Gastrocnemius medialis (tissue), 4 donors: ENCODE measurements at regions not wholly inside any gene's neighbourhood (a gene's known extent, or its start where the extent isn't known, plus 50 kb on each side); places are given as distances from the start of the nearest gene placed in this dataset.

Experiments
- ATAC-seq, 2 donors: fragments of 150-250 bp; one replicate each; pipeline ENCODE4 v1.9.1; 2016
- DNase-seq, 2 donors: peaks; one replicate each; pipeline ENCODE4 v3.0.0-alpha.2; 2019
- H3K27ac ChIP-seq, 4 donors: fragments of 200-600 bp; sonication (generic); 1 replicate in 1 of 4; 2 replicates in 3 of 4; pipeline ENCODE4 v1.5.1; 2016 to 2018; ENCODE audit warnings: mild to moderate bottlenecking in 2 of 4, moderate library complexity in 1 of 4
- H3K27me3 ChIP-seq, 3 donors: fragments of 200-600 bp; sonication (generic) in 2 of 3; 1 replicate in 1 of 3; 2 replicates in 2 of 3; pipeline versions ENCODE4 v1.5.1 to v1.6.0; 2016 to 2019; ENCODE audit warnings: mild to moderate bottlenecking in 1 of 3, moderate library complexity in 1 of 3
- H3K36me3 ChIP-seq, 2 donors: fragments of 200-600 bp; sonication (generic) in 1 of 2; one replicate each; pipeline ENCODE4 v1.5.1; 2017 to 2018
- H3K4me1 ChIP-seq, 2 donors: fragments of 200-600 bp; sonication (generic) in 1 of 2; one replicate each; pipeline ENCODE4 v1.5.1; 2016 to 2017; ENCODE audit warnings: mild to moderate bottlenecking in 2 of 2
- H3K4me3 ChIP-seq, 4 donors: fragments of 200-600 bp; sonication (generic) in 3 of 4; 1 replicate in 1 of 4; 2 replicates in 3 of 4; pipeline ENCODE4 v1.5.1; 2016 to 2019; ENCODE audit warnings: mild to moderate bottlenecking in 2 of 4
- H3K9me3 ChIP-seq, 3 donors: fragments of 200-600 bp; sonication (generic) in 2 of 3; 1 replicate in 1 of 3; 2 replicates in 2 of 3; pipeline ENCODE4 v1.5.1; 2016 to 2019
- POLR2A ChIP-seq, 2 donors: fragments of 450-650 bp; IDR thresholded peaks; one replicate each; pipeline ENCODE4 v1.6.1; 2017; ENCODE audit warnings: antibody characterized with exemption in 2 of 2, mild to moderate bottlenecking in 2 of 2, moderate library complexity in 2 of 2
- in situ Hi-C, 4 donors: fragments of 200-750 bp; cut with MboI; loops; one replicate each; pipeline versions ENCODE4 v1.15.0 to v1.8.0; 2017; ENCODE audit warnings: low sequenced_read_pairs in 4 of 4
- intact Hi-C: fragments of 100-400 bp; cut with DNase I; formaldehyde crosslinking; loops from one replicate; pipeline ENCODE4 v1.15.1; 2023; ENCODE audit warnings: low total_unique reads
- TF ChIP-seq, protein P1 (sequence below), 5 experiments: fragments of 450-650 bp in 3 of 5; fragments of 200-600 bp in 2 of 5; sonication (generic) in 2 of 5; IDR thresholded peaks in 4 of 5; conservative IDR thresholded peaks in 1 of 5; 1 replicate in 4 of 5; 2 replicates in 1 of 5; pipeline ENCODE4 v1.5.1; 2016 to 2019; ENCODE audit warnings: antibody characterized with exemption in 5 of 5, mild to moderate bottlenecking in 3 of 5, moderate library complexity in 3 of 5

DNA sequence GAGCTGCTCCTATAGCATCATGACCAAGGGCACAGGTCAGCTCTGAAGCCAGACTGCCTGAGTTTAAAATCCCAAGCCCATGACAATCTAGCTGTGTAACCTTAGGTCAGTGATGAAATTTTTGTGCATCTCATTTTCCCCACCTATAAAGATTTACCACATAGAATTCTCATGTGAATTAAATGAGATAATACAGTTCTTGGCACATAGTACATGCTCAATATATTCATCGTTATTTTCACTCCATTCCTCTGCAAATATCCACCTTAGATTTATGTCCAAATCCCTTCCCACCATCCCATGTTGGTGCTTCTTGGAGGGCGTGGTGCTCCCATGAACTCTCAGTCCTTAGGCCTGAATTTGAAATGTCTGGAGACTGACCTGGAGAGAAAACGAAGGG, 300.1 kb downstream of the TLE3 start:
- H3K27ac ChIP-seq, result no peak overlapping the region
- TF ChIP-seq POLR2A (IDR thresholded peaks at IDR 0.05), result no peak
- TF ChIP-seq, protein P1, sequence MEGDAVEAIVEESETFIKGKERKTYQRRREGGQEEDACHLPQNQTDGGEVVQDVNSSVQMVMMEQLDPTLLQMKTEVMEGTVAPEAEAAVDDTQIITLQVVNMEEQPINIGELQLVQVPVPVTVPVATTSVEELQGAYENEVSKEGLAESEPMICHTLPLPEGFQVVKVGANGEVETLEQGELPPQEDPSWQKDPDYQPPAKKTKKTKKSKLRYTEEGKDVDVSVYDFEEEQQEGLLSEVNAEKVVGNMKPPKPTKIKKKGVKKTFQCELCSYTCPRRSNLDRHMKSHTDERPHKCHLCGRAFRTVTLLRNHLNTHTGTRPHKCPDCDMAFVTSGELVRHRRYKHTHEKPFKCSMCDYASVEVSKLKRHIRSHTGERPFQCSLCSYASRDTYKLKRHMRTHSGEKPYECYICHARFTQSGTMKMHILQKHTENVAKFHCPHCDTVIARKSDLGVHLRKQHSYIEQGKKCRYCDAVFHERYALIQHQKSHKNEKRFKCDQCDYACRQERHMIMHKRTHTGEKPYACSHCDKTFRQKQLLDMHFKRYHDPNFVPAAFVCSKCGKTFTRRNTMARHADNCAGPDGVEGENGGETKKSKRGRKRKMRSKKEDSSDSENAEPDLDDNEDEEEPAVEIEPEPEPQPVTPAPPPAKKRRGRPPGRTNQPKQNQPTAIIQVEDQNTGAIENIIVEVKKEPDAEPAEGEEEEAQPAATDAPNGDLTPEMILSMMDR (IDR thresholded peaks at IDR 0.05 in 4 of 5, conservative IDR thresholded peaks at IDR 0.05 in 1 of 5), result no peak

GRCh38 chr15:69798481-69799250, 299.1 kb downstream of the TLE3 start:
- DNase-seq (no peak), ATAC-seq (no peak)
- Histone ChIP-seq H3K9me3 (no peaks in the 10 kb centered on the region), H3K4me1 (peaks cover 20 to 30% of the 10 kb centered on the region in 2 donors), H3K4me3 (no peak overlapping the region), H3K27ac (no peak overlapping the region), H3K27me3 (no peaks in the 10 kb centered on the region), H3K36me3 (no peaks in the 10 kb centered on the region)
- intact Hi-C loops, result no loop called here
- in situ Hi-C loops, result no loop called here
- no peak for TF ChIP-seq POLR2A (IDR thresholded peaks at IDR 0.05)
- TF ChIP-seq, protein P1 (IDR thresholded peaks at IDR 0.05 in 4 of 5, conservative IDR thresholded peaks at IDR 0.05 in 1 of 5), result no peak

More for the DNA sequence above, 300.1 kb downstream of the TLE3 start:
- no peaks in the 10 kb centered on the region for H3K9me3 ChIP-seq
- H3K4me3 ChIP-seq, result no peak overlapping the region
- intact Hi-C loops (no loop called here), in situ Hi-C loops (no loop called here)
- no peaks in the 10 kb centered on the region for H3K27me3 ChIP-seq
- H3K36me3 ChIP-seq, result no peaks in the 10 kb centered on the region
- H3K4me1 ChIP-seq, result peaks cover 22 to 34% of the 10 kb centered on the region in 2 donors
- DNase-seq (no peak), ATAC-seq (no peak)

- in situ Hi-C loops, result no loop called here
- Histone ChIP-seq H3K27ac (no peak overlapping the region), H3K9me3 (no peaks in the 10 kb centered on the region), H3K4me1 (peaks cover 0 to 7% of the 10 kb centered on the region in 2 donors), H3K27me3 (no peaks in the 10 kb centered on the region), H3K36me3 (no peaks in the 10 kb centered on the region), H3K4me3 (no peak overlapping the region)
- no peak for DNase-seq
- intact Hi-C loops, result no loop called here
- ATAC-seq, result no peak
- TF ChIP-seq, protein P1 (IDR thresholded peaks at IDR 0.05 in 4 of 5, conservative IDR thresholded peaks at IDR 0.05 in 1 of 5), result no peak
- no peak for TF ChIP-seq POLR2A (IDR thresholded peaks at IDR 0.05)
Observed at GRCh38 chr15:69801144-69801543, 296.6 kb downstream of the TLE3 start.

DNA sequence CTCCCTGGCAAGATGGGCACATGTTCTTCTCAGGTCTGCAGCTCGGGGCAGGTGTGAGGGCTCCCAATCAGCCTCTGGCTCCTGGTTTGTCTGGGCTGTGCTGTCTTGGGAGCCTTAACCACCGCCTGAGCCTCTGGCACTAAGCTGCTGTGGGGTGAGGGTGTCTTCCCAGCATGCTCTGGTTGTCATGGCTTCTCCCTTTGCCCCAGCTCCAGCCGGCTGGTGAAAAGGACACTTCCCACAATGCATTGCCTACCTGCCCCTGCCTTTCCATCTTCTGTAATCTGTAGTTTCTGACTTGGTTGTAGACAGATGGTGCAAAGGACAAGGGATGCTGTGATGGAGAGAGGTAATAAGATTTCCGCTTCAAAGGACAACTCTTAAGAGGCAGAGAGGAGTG, 295.3 kb downstream of the TLE3 start:
- no peak for DNase-seq
- H3K27ac ChIP-seq, result no peak overlapping the region
- ATAC-seq, result no peak
- no peaks in the 10 kb centered on the region for H3K36me3 ChIP-seq
- TF ChIP-seq POLR2A (IDR thresholded peaks at IDR 0.05), result no peak
- TF ChIP-seq, protein P1 (IDR thresholded peaks at IDR 0.05 in 4 of 5, conservative IDR thresholded peaks at IDR 0.05 in 1 of 5), result no peak
- intact Hi-C loops, result no loop called here
- H3K27me3 ChIP-seq, result no peaks in the 10 kb centered on the region
- peaks cover 0 to 7% of the 10 kb centered on the region in 2 donors for H3K4me1 ChIP-seq
- H3K9me3 ChIP-seq, result no peaks in the 10 kb centered on the region
- H3K4me3 ChIP-seq, result no peak overlapping the region
- in situ Hi-C loops, result no loop called here
